Dedifferentiated amniotic fluid mesenchymal stem cell (primary cell): ENCODE measurements at regions not wholly inside any gene's neighbourhood (a gene's known extent, or its start where the extent isn't known, plus 50 kb on each side); places are given as distances from the start of the nearest gene placed in this dataset.
"Not testable (repeated sequence)": the region's sequence is repeated elsewhere in the genome, so short reads cannot be mapped to it uniquely, and the experiment has no call there.

ENCODE experiments used
- DNase-seq: peaks from one replicate; pipeline ENCODE4 v3.0.0-alpha.2; 2016; ENCODE audit errors: extremely low spot score

- no peak for DNase-seq
These were observed 193.0 kb upstream of the THRB start for GRCh38 chr3:24687671-24688070.

GRCh38 chr3:24688446-24689148, 193.9 kb upstream of the THRB start:
- no peak for DNase-seq

- DNase-seq, result no peak
These were observed 194.7 kb upstream of the THRB start for GRCh38 chr3:24689353-24689752.

GRCh38 chr3:24690777-24691176, 196.1 kb upstream of the THRB start:
- no peak for DNase-seq

- not testable (repeated sequence) for DNase-seq
These were observed 204.4 kb upstream of the THRB start for GRCh38 chr3:24699078-24699477.

- DNase-seq, result peak; percentile 57
These were observed 209.8 kb upstream of the THRB start for GRCh38 chr3:24704496-24704895.

- no peak for DNase-seq
These were observed 213.3 kb upstream of the THRB start for GRCh38 chr3:24707936-24708335.

GRCh38 chr3:24709956-24710355, 215.3 kb upstream of the THRB start:
- no peak for DNase-seq

- DNase-seq, result no peak
These were observed 218.9 kb upstream of the THRB start for GRCh38 chr3:24713516-24713915.

GRCh38 chr3:24714436-24714835, 219.8 kb upstream of the THRB start:
- DNase-seq, result no peak

GRCh38 chr3:24715171-24715792, 220.6 kb upstream of the THRB start:
- no peak for DNase-seq

- no peak for DNase-seq
These were observed 227.4 kb upstream of the THRB start for GRCh38 chr3:24722087-24722486.

- no peak for DNase-seq
These were observed 231.0 kb upstream of the THRB start for GRCh38 chr3:24725514-24726255.

- no peak for DNase-seq
These were observed 231.8 kb upstream of the THRB start for GRCh38 chr3:24726423-24726822.

- no peak for DNase-seq
These were observed 235.5 kb upstream of the THRB start for GRCh38 chr3:24730173-24730572.

- no peak for DNase-seq
These were observed 239.4 kb upstream of the THRB start for GRCh38 chr3:24734019-24734418.

- no peak for DNase-seq
These were observed 242.1 kb upstream of the THRB start for GRCh38 chr3:24736701-24737100.

- DNase-seq, result no peak
These were observed 245.7 kb upstream of the THRB start for GRCh38 chr3:24740326-24740725.

- no peak for DNase-seq
These were observed 246.9 kb upstream of the THRB start for GRCh38 chr3:24741506-24741905.

- no peak for DNase-seq
These were observed 253.9 kb upstream of the THRB start for GRCh38 chr3:24748520-24748919.

- no peak for DNase-seq
These were observed 256.4 kb upstream of the THRB start for GRCh38 chr3:24751020-24751419.

GRCh38 chr3:24756101-24756888, 261.6 kb upstream of the THRB start:
- DNase-seq, result no peak
